Neural progenitor cell (in vitro differentiated cells): ENCODE measurements at regions not wholly inside any gene's neighbourhood (a gene's known extent, or its start where the extent isn't known, plus 50 kb on each side); places are given as distances from the start of the nearest gene placed in this dataset.
"Not testable (repeated sequence)": the region's sequence is repeated elsewhere in the genome, so short reads cannot be mapped to it uniquely, and the experiment has no call there.

Source experiments
- DNase-seq: peaks from one replicate; pipeline ENCODE4 v3.0.0-alpha.2; 2016; ENCODE audit warnings: low spot score
- H2AFZ ChIP-seq: fragments of 200-600 bp; sonication (generic); replicated peaks from 2 replicates; pipeline ENCODE4 v1.6.1; 2016; ENCODE audit warnings: antibody characterized with exemption
- H3F3A ChIP-seq: fragments of 200-600 bp; sonication (generic); 2 replicates; pipeline ENCODE4 v1.6.1; 2016; ENCODE audit warnings: antibody characterized with exemption, low read depth
- H3K27ac ChIP-seq: fragments of 200-600 bp; sonication (generic); 2 replicates; pipeline ENCODE4 v1.5.1; 2016; ENCODE audit warnings: mild to moderate bottlenecking
- H3K27me3 ChIP-seq: fragments of 200-600 bp; sonication (generic); 2 replicates; pipeline ENCODE4 v1.6.1; 2016; ENCODE audit warnings: mild to moderate bottlenecking, moderate library complexity
- H3K36me3 ChIP-seq: fragments of 200-600 bp; sonication (generic); 2 replicates; pipeline ENCODE4 v1.5.1; 2016
- H3K4me1 ChIP-seq: fragments of 200-600 bp; sonication (generic); 2 replicates; pipeline ENCODE4 v1.6.1; 2016; ENCODE audit warnings: mixed run types
- H3K4me2 ChIP-seq: fragments of 200-600 bp; sonication (generic); 2 replicates; pipeline ENCODE4 v1.6.1; 2016
- H3K4me3 ChIP-seq: fragments of 200-600 bp; sonication (generic); 2 replicates; pipeline ENCODE4 v1.5.1; 2016
- H3K79me2 ChIP-seq: fragments of 200-600 bp; sonication (generic); 2 replicates; pipeline ENCODE4 v1.6.1; 2016; ENCODE audit warnings: low read depth
- H3K9ac ChIP-seq: fragments of 200-600 bp; sonication (generic); 2 replicates; pipeline ENCODE4 v1.6.1; 2016
- H3K9me3 ChIP-seq: fragments of 200-600 bp; sonication (generic); 2 replicates; pipeline ENCODE4 v1.5.1; 2016; ENCODE audit warnings: low read depth
- H4K20me1 ChIP-seq: fragments of 200-600 bp; sonication (generic); 2 replicates; pipeline ENCODE4 v1.6.1; 2016; ENCODE audit warnings: low read depth
- H3K27ac Mint-ChIP-seq: 3 replicates; pipeline ENCODE4 v1.8.0; 2021; ENCODE audit warnings: mixed read lengths
- H3K27me3 Mint-ChIP-seq: 2 replicates; pipeline ENCODE4 v1.8.0; 2022; ENCODE audit warnings: low read depth, mild to moderate bottlenecking, inconsistent platforms, moderate library complexity, mixed read lengths; ENCODE audit not compliant: insufficient read depth
- H3K36me3 Mint-ChIP-seq: 3 replicates; pipeline ENCODE4 v1.8.0; 2021; ENCODE audit warnings: mixed read lengths
- H3K4me1 Mint-ChIP-seq: 3 replicates; pipeline ENCODE4 v1.8.0; 2021; ENCODE audit warnings: mixed read lengths
- H3K4me3 Mint-ChIP-seq: 3 replicates; pipeline ENCODE4 v1.8.0; 2021; ENCODE audit warnings: mild to moderate bottlenecking, moderate library complexity, mixed read lengths
- H3K9me3 Mint-ChIP-seq: 3 replicates; pipeline ENCODE4 v1.8.0; 2020; ENCODE audit warnings: mixed read lengths
- CTCF ChIP-seq: fragments of 200-600 bp; sonication (generic); IDR thresholded peaks from 2 replicates; pipeline ENCODE4 v1.5.1; 2017; ENCODE audit warnings: antibody characterized with exemption, mild to moderate bottlenecking
- EZH2 ChIP-seq: fragments of 200-600 bp; sonication (generic); IDR thresholded peaks from 2 replicates; pipeline ENCODE4 v1.6.1; 2017; ENCODE audit warnings: antibody characterized with exemption, mild to moderate bottlenecking, moderate library complexity
- EZH2phosphoT487 ChIP-seq: fragments of 200-600 bp; sonication (generic); IDR thresholded peaks from 2 replicates; pipeline ENCODE4 v1.6.1; 2017; ENCODE audit warnings: antibody characterized with exemption

- H3K9ac ChIP-seq: no peak overlapping the region
Observed at GRCh38 chr2:155546721-155547555, 785.6 kb downstream of the NR4A2 start.

GRCh38 chr2:155539028-155539427 is 793.5 kb downstream of the NR4A2 start:
- not testable (repeated sequence) for H3K79me2 ChIP-seq, H3K9me3 Mint-ChIP-seq, H3K27ac Mint-ChIP-seq, DNase-seq, H3K4me1 ChIP-seq, H3K27me3 Mint-ChIP-seq, H2AFZ ChIP-seq, H3K27me3 ChIP-seq, H3K4me3 ChIP-seq, H3K36me3 Mint-ChIP-seq, H4K20me1 ChIP-seq, H3K36me3 ChIP-seq, H3K4me2 ChIP-seq, H3F3A ChIP-seq, H3K9ac ChIP-seq, H3K9me3 ChIP-seq, H3K4me1 Mint-ChIP-seq, H3K4me3 Mint-ChIP-seq, H3K27ac ChIP-seq

More at GRCh38 chr2:155546721-155547555, 785.6 kb downstream of the NR4A2 start:
- Histone ChIP-seq H3K4me3 (no peak overlapping the region), H3K4me1 (no peaks in the 10 kb centered on the region), H2AFZ (peak overlapping the region; percentile 33), H3F3A (no peaks in the 10 kb centered on the region), H3K79me2 (no peaks in the 10 kb centered on the region), H3K4me2 (no peak overlapping the region), H3K27ac (no peak overlapping the region), H3K36me3 (no peaks in the 10 kb centered on the region), H3K9me3 (no peaks in the 10 kb centered on the region), H3K27me3 (no peaks in the 10 kb centered on the region), H4K20me1 (no peaks in the 10 kb centered on the region)
- Mint-ChIP-seq H3K27ac (no peak overlapping the region), H3K27me3 (no peaks in the 10 kb centered on the region), H3K36me3 (no peaks in the 10 kb centered on the region), H3K9me3 (no peaks in the 10 kb centered on the region), H3K4me1 (no peaks in the 10 kb centered on the region), H3K4me3 (no peak overlapping the region)
- DNase-seq: no peak
- no peak for TF ChIP-seq EZH2phosphoT487
- TF ChIP-seq CTCF: no peak
- TF ChIP-seq EZH2: no peak

GRCh38 chr2:155528034-155528433 is 804.5 kb downstream of the NR4A2 start:
- no peaks in the 10 kb centered on the region for H3K9me3 Mint-ChIP-seq
- no peaks in the 10 kb centered on the region for H3K27me3 Mint-ChIP-seq
- Histone ChIP-seq H2AFZ (no peak overlapping the region), H3K9ac (no peak overlapping the region), H3K27ac (no peak overlapping the region), H3F3A (no peaks in the 10 kb centered on the region), H3K79me2 (no peaks in the 10 kb centered on the region), H4K20me1 (no peaks in the 10 kb centered on the region), H3K9me3 (no peaks in the 10 kb centered on the region), H3K27me3 (no peaks in the 10 kb centered on the region), H3K4me2 (no peak overlapping the region), H3K4me3 (no peak overlapping the region), H3K36me3 (no peaks in the 10 kb centered on the region), H3K4me1 (no peaks in the 10 kb centered on the region)
- H3K4me1 Mint-ChIP-seq: no peaks in the 10 kb centered on the region
- no peak overlapping the region for H3K4me3 Mint-ChIP-seq
- no peak for DNase-seq
- TF ChIP-seq EZH2 (no peak), EZH2phosphoT487 (no peak), CTCF (no peak)
- no peaks in the 10 kb centered on the region for H3K36me3 Mint-ChIP-seq
- H3K27ac Mint-ChIP-seq: no peak overlapping the region

- Histone ChIP-seq H4K20me1 (no peaks in the 10 kb centered on the region), H2AFZ (no peak overlapping the region), H3K36me3 (no peaks in the 10 kb centered on the region), H3K9me3 (no peaks in the 10 kb centered on the region), H3K4me2 (no peak overlapping the region), H3F3A (no peaks in the 10 kb centered on the region), H3K79me2 (no peaks in the 10 kb centered on the region), H3K9ac (no peak overlapping the region), H3K27me3 (no peaks in the 10 kb centered on the region), H3K4me1 (no peaks in the 10 kb centered on the region), H3K4me3 (no peak overlapping the region), H3K27ac (no peak overlapping the region)
- Mint-ChIP-seq H3K36me3 (no peaks in the 10 kb centered on the region), H3K9me3 (no peaks in the 10 kb centered on the region), H3K27me3 (no peaks in the 10 kb centered on the region), H3K27ac (no peak overlapping the region), H3K4me3 (no peak overlapping the region), H3K4me1 (no peaks in the 10 kb centered on the region)
- no peak for DNase-seq
- TF ChIP-seq CTCF (no peak), EZH2 (no peak), EZH2phosphoT487 (no peak)
Observed at GRCh38 chr2:155525199-155525598, 807.3 kb downstream of the NR4A2 start.
